ENCODE measurements at regions not wholly inside any gene's neighbourhood (a gene's known extent, or its start where the extent isn't known, plus 50 kb on each side); places are given as distances from the start of the nearest gene placed in this dataset.

DNA sequence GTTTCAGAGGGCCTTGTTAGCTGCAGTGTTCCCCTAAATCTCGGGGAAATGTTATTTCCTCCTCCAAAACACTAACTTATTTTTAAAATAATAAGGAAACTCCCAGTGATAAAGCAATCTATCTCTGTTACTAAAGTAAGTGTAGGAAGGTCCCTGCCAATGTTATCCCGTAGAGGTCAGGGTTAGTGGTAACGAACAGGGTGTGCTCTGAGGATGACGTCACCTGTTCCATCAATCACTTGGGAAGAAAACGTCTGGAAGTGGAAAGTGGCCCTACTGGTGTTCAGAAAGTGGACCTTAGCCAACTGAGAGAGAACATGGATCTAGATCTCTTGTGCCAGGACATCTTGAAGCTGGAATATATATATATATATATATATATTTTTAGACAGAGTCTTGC lies 249.5 kb downstream of the BCOR start:
- Histone ChIP-seq H3K9ac (ENCODE audit: insufficient read length, low read depth) (no peak overlapping the region), H3K9me3 (ENCODE audit: insufficient read depth, low read length) (peaks cover 6% of the 10 kb centered on the region; the same call in 1 of the 2 replicates), H3K4me3 (ENCODE audit: insufficient read length, low read depth) (no peak overlapping the region), H3K4me1 (ENCODE audit: insufficient read depth, insufficient read length) (peaks cover 6% of the 10 kb centered on the region), H3K27me3 (ENCODE audit: insufficient read depth, insufficient read length) (no peaks in the 10 kb centered on the region), H3K36me3 (ENCODE audit: insufficient read depth, insufficient read length, low read length) (peaks cover 3% of the 10 kb centered on the region)
- DNase-seq (ENCODE audit: low read depth, low spot score): no peak
- TF ChIP-seq SUZ12 (IDR thresholded peaks at IDR 0.05; ENCODE audit: extremely low read depth, insufficient read depth, insufficient read length) (no peak), YY1 (IDR thresholded peaks at IDR 0.05; ENCODE audit: insufficient read depth, insufficient read length) (no peak), ZNF274 (IDR thresholded peaks at IDR 0.05; ENCODE audit: low read depth, low read length) (no peak)

DNA sequence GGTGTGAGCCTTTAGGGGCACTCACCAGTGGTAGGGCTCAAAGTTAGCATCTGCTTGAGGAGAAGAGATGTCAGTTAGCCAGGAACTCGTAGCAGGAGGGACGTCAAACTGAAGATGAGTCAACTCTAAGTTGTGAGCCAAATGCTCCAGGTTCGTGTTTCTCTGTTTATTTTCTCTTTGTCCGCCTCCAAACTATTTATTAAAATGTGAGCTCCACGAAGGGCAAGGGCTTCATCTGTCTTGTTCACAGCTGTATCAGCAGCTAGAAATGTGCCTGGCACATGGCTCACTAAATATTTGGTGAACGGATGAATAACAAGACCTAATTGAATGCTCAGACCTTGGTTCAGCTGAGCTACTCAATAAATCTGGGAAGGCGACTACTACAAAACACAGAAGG lies 248.9 kb downstream of the BCOR start:
- peaks cover 3% of the 10 kb centered on the region for H3K36me3 ChIP-seq (ENCODE audit: insufficient read depth, insufficient read length, low read length)
- no peak overlapping the region for H3K9ac ChIP-seq (ENCODE audit: insufficient read length, low read depth)
- H3K4me1 ChIP-seq (ENCODE audit: insufficient read depth, insufficient read length): peaks cover 6% of the 10 kb centered on the region
- no peak for TF ChIP-seq ZNF274 (IDR thresholded peaks at IDR 0.05; ENCODE audit: low read depth, low read length)
- no peak for TF ChIP-seq YY1 (IDR thresholded peaks at IDR 0.05; ENCODE audit: insufficient read depth, insufficient read length)
- TF ChIP-seq SUZ12 (IDR thresholded peaks at IDR 0.05; ENCODE audit: extremely low read depth, insufficient read depth, insufficient read length): no peak
- no peak for DNase-seq (ENCODE audit: low read depth, low spot score)
- H3K27me3 ChIP-seq (ENCODE audit: insufficient read depth, insufficient read length): no peaks in the 10 kb centered on the region
- H3K4me3 ChIP-seq (ENCODE audit: insufficient read length, low read depth): no peak overlapping the region
- peaks cover 6% of the 10 kb centered on the region; the same call in 1 of the 2 replicates for H3K9me3 ChIP-seq (ENCODE audit: insufficient read depth, low read length)

DNA sequence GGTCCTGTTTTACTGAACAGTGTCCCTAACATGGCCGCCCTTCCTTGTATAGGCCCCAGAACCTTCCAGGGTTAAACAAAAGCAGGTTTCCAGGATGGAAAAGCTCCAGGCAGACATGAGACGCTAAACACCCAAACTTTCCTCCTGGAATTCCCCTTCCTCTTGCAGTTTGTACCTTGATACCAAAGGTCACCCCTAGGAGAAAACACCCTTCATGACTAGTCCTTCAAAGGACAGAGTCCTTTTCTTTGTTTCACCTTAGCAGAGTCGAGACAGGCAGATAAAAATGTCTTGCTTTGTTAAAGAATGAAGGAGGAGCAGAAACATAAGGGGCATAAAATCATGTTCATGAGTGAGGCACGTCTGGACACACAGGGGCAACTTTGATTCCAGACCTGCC lies 247.5 kb downstream of the BCOR start:
- TF ChIP-seq SUZ12 (IDR thresholded peaks at IDR 0.05; ENCODE audit: extremely low read depth, insufficient read depth, insufficient read length) (no peak), YY1 (IDR thresholded peaks at IDR 0.05; ENCODE audit: insufficient read depth, insufficient read length) (no peak), ZNF274 (IDR thresholded peaks at IDR 0.05; ENCODE audit: low read depth, low read length) (no peak)
- H3K27me3 ChIP-seq (ENCODE audit: insufficient read depth, insufficient read length): no peaks in the 10 kb centered on the region
- H3K9ac ChIP-seq (ENCODE audit: insufficient read length, low read depth): no peak overlapping the region
- H3K36me3 ChIP-seq (ENCODE audit: insufficient read depth, insufficient read length, low read length): peaks cover 3% of the 10 kb centered on the region
- no peak for DNase-seq (ENCODE audit: low read depth, low spot score)
- peaks cover 6% of the 10 kb centered on the region; the same call in 1 of the 2 replicates for H3K9me3 ChIP-seq (ENCODE audit: insufficient read depth, low read length)
- H3K4me3 ChIP-seq (ENCODE audit: insufficient read length, low read depth): no peak overlapping the region
- peaks cover 6% of the 10 kb centered on the region for H3K4me1 ChIP-seq (ENCODE audit: insufficient read depth, insufficient read length)

DNA sequence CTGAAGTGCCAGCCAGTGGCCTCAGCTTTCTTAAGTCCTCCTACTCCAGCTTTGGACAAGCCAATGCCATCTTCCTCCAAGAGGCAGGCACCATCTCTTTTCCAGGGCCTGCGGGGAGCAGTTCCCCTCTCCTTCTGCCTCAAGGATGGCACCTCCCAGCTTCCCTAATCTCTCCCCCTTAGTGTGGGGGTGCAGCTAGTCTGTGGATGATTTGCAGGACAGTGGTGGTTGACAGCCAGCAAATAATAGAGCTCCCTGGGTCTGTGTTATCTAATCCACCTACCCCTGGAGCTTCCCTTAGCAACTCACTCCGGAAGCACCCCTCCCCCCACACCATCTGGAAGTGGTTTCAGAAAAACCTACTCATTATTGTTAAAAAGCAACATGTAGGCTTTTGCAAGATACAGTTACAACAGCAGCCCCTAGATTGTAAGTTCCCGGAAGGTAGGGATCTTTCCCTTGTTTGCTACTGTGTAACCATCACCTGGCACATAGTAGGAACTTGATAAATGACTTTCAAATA lies 247.1 kb downstream of the BCOR start:
- TF ChIP-seq YY1 (IDR thresholded peaks at IDR 0.05; ENCODE audit: insufficient read depth, insufficient read length) (no peak), SUZ12 (IDR thresholded peaks at IDR 0.05; ENCODE audit: extremely low read depth, insufficient read depth, insufficient read length) (no peak), ZNF274 (IDR thresholded peaks at IDR 0.05; ENCODE audit: low read depth, low read length) (no peak)
- no peaks in the 10 kb centered on the region for H3K27me3 ChIP-seq (ENCODE audit: insufficient read depth, insufficient read length)
- DNase-seq (ENCODE audit: low read depth, low spot score): no peak
- H3K9ac ChIP-seq (ENCODE audit: insufficient read length, low read depth): no peak overlapping the region
- H3K9me3 ChIP-seq (ENCODE audit: insufficient read depth, low read length): peaks cover 6% of the 10 kb centered on the region; the same call in 1 of the 2 replicates
- H3K36me3 ChIP-seq (ENCODE audit: insufficient read depth, insufficient read length, low read length): peaks cover 3% of the 10 kb centered on the region
- peaks cover 7% of the 10 kb centered on the region for H3K4me1 ChIP-seq (ENCODE audit: insufficient read depth, insufficient read length)
- no peak overlapping the region for H3K4me3 ChIP-seq (ENCODE audit: insufficient read length, low read depth)

DNA sequence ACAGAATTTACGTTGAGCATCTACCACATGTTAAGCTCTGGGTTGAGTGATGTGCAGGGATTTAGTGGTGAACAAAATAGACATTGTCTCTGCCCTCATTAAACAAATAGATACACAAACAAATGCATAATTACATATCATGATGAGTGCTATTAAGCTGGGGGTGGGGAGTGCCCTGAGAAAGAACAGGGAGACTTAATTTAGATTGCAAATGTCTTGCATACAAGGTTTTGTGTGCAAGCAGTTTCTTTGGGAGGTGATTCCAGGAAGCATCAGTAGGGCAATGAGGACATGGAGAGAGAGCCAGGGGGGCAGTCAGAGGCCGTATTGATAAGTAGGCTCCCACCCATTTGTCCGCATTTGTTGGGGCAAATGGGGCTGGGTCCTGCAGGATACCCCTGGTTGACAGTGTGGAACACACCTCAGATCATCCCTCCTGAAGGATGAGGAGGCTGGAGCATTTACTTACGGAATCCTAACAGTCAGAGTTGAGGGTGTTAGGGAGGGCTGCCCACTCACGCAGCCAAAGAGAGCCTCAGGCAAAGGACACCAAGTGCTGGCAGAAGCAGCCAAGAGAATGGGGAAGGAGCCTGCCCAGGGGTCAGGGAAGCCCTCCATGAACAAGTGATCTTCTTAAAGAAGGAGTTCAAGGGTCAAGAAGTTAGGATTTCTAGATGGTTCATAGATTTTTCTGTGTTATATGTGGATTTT lies 245.9 kb downstream of the BCOR start:
- Histone ChIP-seq H3K4me3 (ENCODE audit: insufficient read length, low read depth) (no peak overlapping the region), H3K27me3 (ENCODE audit: insufficient read depth, insufficient read length) (no peaks in the 10 kb centered on the region), H3K4me1 (ENCODE audit: insufficient read depth, insufficient read length) (peaks cover 11% of the 10 kb centered on the region), H3K36me3 (ENCODE audit: insufficient read depth, insufficient read length, low read length) (peaks cover 3% of the 10 kb centered on the region), H3K9ac (ENCODE audit: insufficient read length, low read depth) (no peak overlapping the region), H3K9me3 (ENCODE audit: insufficient read depth, low read length) (peaks cover 6% of the 10 kb centered on the region; the same call in 1 of the 2 replicates)
- no peak for DNase-seq (ENCODE audit: low read depth, low spot score)
- TF ChIP-seq SUZ12 (IDR thresholded peaks at IDR 0.05; ENCODE audit: extremely low read depth, insufficient read depth, insufficient read length): no peak
- TF ChIP-seq YY1 (IDR thresholded peaks at IDR 0.05; ENCODE audit: insufficient read depth, insufficient read length): no peak
- TF ChIP-seq ZNF274 (IDR thresholded peaks at IDR 0.05; ENCODE audit: low read depth, low read length): no peak

DNA sequence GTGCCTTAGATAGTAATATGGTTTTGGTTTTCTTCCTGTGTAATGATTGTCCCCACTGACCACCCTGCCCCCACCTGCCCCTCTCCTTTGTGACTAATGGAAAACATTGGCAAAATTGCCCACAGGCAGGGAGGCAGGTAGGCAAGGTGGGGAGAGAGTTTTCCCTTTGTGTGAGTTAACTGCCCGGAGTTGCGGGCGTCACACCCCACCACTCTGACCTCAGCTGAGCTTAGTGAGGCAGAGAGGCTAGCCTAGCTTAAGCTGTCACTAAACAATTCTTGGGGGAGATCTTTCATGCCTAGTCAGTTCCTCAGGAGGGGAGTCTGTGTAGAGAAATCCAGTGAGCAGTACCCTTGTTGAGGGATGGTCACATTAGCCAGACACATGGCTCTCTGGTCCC lies 245.3 kb downstream of the BCOR start:
- H3K9ac ChIP-seq (ENCODE audit: insufficient read length, low read depth): no peak overlapping the region

DNA sequence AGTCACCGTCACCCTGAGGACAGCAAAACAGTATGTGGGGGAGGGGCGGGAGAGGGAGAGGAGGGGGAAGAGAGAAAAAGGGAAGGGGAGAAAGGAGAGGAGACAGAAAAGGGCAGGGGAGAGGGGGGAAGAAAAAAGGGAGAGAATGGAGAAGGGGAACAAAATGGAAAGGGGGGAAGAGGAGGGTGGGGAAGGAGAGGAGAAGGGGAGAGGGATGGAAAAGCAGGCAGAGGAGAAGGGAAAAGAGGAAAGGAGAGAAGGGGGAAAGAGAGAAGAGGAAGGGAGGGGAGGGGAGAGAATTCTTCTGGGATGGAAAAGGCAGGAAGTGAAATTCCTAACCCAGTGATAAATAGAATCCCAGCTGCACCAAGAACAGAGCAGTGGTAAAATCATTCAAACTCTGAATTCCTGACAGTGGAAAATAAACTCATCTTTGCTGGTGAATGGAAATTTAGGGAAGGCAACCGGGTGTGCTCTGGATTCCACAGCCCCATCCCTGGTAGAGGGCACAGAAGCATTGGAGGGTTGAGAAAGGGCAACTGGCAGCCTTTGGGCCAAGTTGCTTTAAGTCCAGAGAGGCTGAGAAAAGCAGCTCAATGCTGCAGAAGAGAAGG lies 244.2 kb downstream of the BCOR start:
- no peak for TF ChIP-seq YY1 (IDR thresholded peaks at IDR 0.05; ENCODE audit: insufficient read depth, insufficient read length)
- TF ChIP-seq ZNF274 (IDR thresholded peaks at IDR 0.05; ENCODE audit: low read depth, low read length): no peak
- no peak for TF ChIP-seq SUZ12 (IDR thresholded peaks at IDR 0.05; ENCODE audit: extremely low read depth, insufficient read depth, insufficient read length)
- H3K9ac ChIP-seq (ENCODE audit: insufficient read length, low read depth): no peak overlapping the region

More for the DNA sequence above, 245.3 kb downstream of the BCOR start:
- DNase-seq (ENCODE audit: low read depth, low spot score): no peak
- TF ChIP-seq YY1 (IDR thresholded peaks at IDR 0.05; ENCODE audit: insufficient read depth, insufficient read length) (no peak), ZNF274 (IDR thresholded peaks at IDR 0.05; ENCODE audit: low read depth, low read length) (no peak), SUZ12 (IDR thresholded peaks at IDR 0.05; ENCODE audit: extremely low read depth, insufficient read depth, insufficient read length) (no peak)
- H3K4me3 ChIP-seq (ENCODE audit: insufficient read length, low read depth): no peak overlapping the region
- peaks cover 6% of the 10 kb centered on the region; the same call in 1 of the 2 replicates for H3K9me3 ChIP-seq (ENCODE audit: insufficient read depth, low read length)
- no peaks in the 10 kb centered on the region for H3K27me3 ChIP-seq (ENCODE audit: insufficient read depth, insufficient read length)
- peaks cover 11% of the 10 kb centered on the region for H3K4me1 ChIP-seq (ENCODE audit: insufficient read depth, insufficient read length)
- peaks cover 3% of the 10 kb centered on the region for H3K36me3 ChIP-seq (ENCODE audit: insufficient read depth, insufficient read length, low read length)

More for the DNA sequence above, 244.2 kb downstream of the BCOR start:
- H3K27me3 ChIP-seq (ENCODE audit: insufficient read depth, insufficient read length): no peaks in the 10 kb centered on the region
- peaks cover 3% of the 10 kb centered on the region for H3K36me3 ChIP-seq (ENCODE audit: insufficient read depth, insufficient read length, low read length)
- no peak for DNase-seq (ENCODE audit: low read depth, low spot score)
- H3K4me3 ChIP-seq (ENCODE audit: insufficient read length, low read depth): no peak overlapping the region
- peaks cover 14% of the 10 kb centered on the region for H3K4me1 ChIP-seq (ENCODE audit: insufficient read depth, insufficient read length)
- H3K9me3 ChIP-seq (ENCODE audit: insufficient read depth, low read length): peaks cover 6% of the 10 kb centered on the region; the same call in 1 of the 2 replicates

All from NT2/D1 (cell line).